GM19035 (cell line): ENCODE measurements at regions not wholly inside any gene's neighbourhood (a gene's known extent, or its start where the extent isn't known, plus 50 kb on each side); places are given as distances from the start of the nearest gene placed in this dataset.
"Not testable (repeated sequence)": the region's sequence is repeated elsewhere in the genome, so short reads cannot be mapped to it uniquely, and the experiment has no call there.

Experiments used
- ATAC-seq: cut with Tn5 transposase; IDR thresholded peaks from one replicate; pipeline ENCODE4 v1.9.1; 2021; ENCODE audit not compliant: unreplicated experiment

- ATAC-seq: no peak
Observed at GRCh38 chr2:167607211-167607610, 640.2 kb downstream of the STK39 start.

GRCh38 chr2:167602122-167602521 lies 645.3 kb downstream of the STK39 start:
- ATAC-seq: no peak

GRCh38 chr2:167599219-167599618 lies 648.2 kb downstream of the STK39 start:
- no peak for ATAC-seq

GRCh38 chr2:167595839-167596471 lies 651.4 kb downstream of the STK39 start:
- peak; percentile 90 for ATAC-seq

- ATAC-seq: no peak
Observed at GRCh38 chr2:167595021-167595420, 652.4 kb downstream of the STK39 start.

- ATAC-seq: no peak
Observed at GRCh38 chr2:167592441-167592840, 655.0 kb downstream of the STK39 start.

- ATAC-seq: no peak
Observed at GRCh38 chr2:167582619-167583018, 664.8 kb downstream of the STK39 start.

GRCh38 chr2:167581961-167582574 lies 665.3 kb downstream of the STK39 start:
- ATAC-seq: no peak

GRCh38 chr2:167579826-167580225 lies 667.6 kb downstream of the STK39 start:
- no peak for ATAC-seq

GRCh38 chr2:167575276-167575675 lies 672.1 kb downstream of the STK39 start:
- ATAC-seq: no peak

- ATAC-seq: no peak
Observed at GRCh38 chr2:167572883-167573619, 674.3 kb downstream of the STK39 start.

GRCh38 chr2:167570370-167570769 lies 677.0 kb downstream of the STK39 start:
- no peak for ATAC-seq

- not testable (repeated sequence) for ATAC-seq
Observed at GRCh38 chr2:167563885-167564619, 675.8 kb downstream of the XIRP2 start.

- ATAC-seq: not testable (repeated sequence)
Observed at GRCh38 chr2:167558272-167558991, 670.2 kb downstream of the XIRP2 start.

GRCh38 chr2:167555098-167555720 lies 666.9 kb downstream of the XIRP2 start:
- no peak for ATAC-seq

GRCh38 chr2:167553635-167554034 lies 665.4 kb downstream of the XIRP2 start:
- no peak for ATAC-seq

- no peak for ATAC-seq
Observed at GRCh38 chr2:167551416-167551815, 663.1 kb downstream of the XIRP2 start.

GRCh38 chr2:167550448-167550847 lies 662.2 kb downstream of the XIRP2 start:
- no peak for ATAC-seq

- no peak for ATAC-seq
Observed at GRCh38 chr2:167548396-167548795, 660.1 kb downstream of the XIRP2 start.

GRCh38 chr2:167544602-167545001 lies 656.3 kb downstream of the XIRP2 start:
- ATAC-seq: no peak
